Ureter (tissue), 1 donor: ENCODE measurements at regions not wholly inside any gene's neighbourhood (a gene's known extent, or its start where the extent isn't known, plus 50 kb on each side); places are given as distances from the start of the nearest gene placed in this dataset.

Experiments used
- DNase-seq: peaks from one replicate; pipeline ENCODE4 v3.0.0-alpha.2; 2020; ENCODE audit warnings: low spot score
- donor health status: DM: yes; HTN: yes; CAD: no.

- DNase-seq = no peak
These were observed 105.4 kb upstream of the FAM9C start for GRCh38 chrX:13149702-13150350.

DNA sequence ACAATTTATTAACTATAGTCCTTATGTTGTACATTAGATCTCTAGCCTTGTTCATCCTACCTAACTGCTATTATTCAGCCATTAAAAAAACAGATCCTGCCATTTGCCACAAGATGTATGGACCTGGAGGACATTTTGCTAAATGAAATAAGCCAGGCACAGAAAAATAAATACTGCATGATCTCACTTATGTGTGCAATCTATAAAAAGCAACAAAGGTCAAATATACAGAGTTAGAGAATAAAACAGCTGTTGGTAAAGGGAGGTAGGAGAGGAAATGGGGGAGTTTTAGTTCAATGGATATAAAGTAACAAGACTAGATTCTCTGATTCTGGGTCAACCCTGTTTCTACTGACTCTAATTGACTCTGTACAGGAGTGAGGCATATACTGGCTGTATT lies 103.3 kb upstream of the FAM9C start:
- no peak for DNase-seq

DNA sequence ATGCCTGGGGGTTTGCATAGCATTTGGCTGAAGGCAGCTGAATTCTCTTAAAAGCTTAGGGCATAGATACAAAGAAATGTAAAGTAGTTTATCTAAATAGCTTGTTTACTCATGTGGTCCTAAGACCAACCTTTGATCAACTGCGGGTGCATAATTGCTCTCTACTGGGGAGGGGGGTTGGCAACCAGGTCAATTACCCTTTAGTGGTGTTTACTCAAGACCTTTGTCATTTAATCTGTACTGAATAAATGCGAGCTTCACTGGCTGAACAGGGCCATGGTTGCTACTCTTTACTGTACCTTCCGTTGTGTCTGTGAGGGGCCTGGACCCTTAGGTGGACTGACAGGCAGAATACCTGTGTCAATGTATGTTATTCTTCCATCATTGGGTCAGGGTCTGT lies 102.7 kb upstream of the FAM9C start:
- no peak for DNase-seq

DNA sequence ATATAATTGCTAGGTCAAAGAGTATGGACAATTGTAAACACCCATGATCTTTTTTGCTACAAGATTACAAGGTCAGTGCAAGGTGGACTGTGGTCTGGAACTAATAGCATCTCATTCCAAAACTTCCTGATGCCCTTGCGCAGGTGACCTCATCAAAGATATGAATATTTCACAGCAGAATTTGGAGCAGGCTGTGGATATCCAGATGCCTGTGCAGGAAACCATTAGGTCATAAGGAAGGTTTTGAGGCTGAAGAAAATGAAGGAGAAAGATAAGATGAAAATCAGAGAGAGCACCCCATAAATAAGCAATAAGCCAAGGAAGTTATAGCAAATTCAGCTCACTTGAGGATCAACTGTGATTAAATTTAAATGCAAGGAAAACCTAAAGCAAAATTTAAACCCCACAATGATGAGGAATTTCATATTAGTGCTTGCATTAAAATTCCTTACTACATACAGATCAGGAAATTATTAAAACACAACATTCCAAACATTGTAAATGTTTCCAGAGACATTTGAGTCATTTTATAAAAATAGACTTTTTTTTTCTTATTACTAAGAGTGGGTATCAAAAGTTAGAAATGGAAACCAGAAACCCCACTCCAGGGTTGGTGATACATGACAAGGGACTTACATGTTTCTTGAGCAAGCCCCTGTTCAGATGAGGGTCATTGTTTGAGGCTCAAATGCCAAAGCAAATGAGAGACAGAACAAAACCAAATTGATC lies 100.7 kb upstream of the FAM9C start:
- no peak for DNase-seq

GRCh38 chrX:13142891-13143290 lies 98.5 kb upstream of the FAM9C start:
- DNase-seq = no peak

- DNase-seq = no peak
These were observed 95.6 kb upstream of the FAM9C start for GRCh38 chrX:13140007-13140406.

- no peak for DNase-seq
These were observed 87.1 kb upstream of the FAM9C start for GRCh38 chrX:13131396-13132137.

- no peak for DNase-seq
These were observed 86.4 kb upstream of the FAM9C start for GRCh38 chrX:13130816-13131215.

- no peak for DNase-seq
These were observed 83.7 kb upstream of the FAM9C start for GRCh38 chrX:13128104-13128503.

- no peak for DNase-seq
These were observed 82.4 kb upstream of the FAM9C start for GRCh38 chrX:13126775-13127174.

DNA sequence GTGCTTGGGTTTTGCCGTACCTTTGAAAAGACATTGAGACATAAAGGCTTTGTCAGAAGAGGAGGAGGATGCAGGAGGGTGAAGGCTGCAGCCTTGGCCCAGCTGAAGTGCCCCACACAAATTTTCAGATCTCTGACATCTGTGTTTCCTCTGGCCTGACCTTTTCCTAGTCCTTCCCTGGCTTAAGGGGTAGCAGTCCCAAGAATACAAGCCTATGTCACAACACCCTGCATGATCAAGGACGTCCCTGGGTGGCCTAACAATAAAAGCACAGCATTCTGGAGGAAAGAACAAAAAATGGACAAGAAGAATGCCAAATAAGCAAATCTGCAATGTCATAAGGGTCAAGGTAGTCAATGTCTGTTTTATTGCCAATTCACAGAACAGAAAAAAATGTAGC lies 80.8 kb upstream of the FAM9C start:
- no peak for DNase-seq

DNA sequence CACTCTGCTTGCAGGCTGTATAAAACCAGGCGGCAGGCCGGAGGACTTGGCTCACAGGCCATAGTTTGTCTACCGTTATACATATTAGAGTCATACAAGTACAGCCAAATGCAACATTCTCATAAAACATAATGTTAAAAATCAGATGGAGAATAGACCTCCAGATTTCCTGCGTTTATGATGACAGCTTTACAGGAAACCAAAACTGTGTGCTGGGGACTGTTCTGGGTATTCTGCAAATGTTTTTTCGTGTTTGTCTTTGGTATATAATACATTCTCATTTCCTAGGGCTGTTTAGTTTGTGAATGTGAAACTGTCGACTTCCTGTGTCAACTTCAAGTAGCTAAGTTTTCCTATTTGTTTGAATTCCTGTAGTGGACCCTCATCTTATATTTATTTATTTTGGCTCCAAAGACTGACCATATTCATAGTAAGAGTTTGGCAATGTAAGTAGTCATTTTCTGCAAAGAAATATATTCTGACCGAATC lies 79.5 kb upstream of the FAM9C start:
- no peak for DNase-seq

GRCh38 chrX:13123247-13123856 lies 78.9 kb upstream of the FAM9C start:
- no peak for DNase-seq

DNA sequence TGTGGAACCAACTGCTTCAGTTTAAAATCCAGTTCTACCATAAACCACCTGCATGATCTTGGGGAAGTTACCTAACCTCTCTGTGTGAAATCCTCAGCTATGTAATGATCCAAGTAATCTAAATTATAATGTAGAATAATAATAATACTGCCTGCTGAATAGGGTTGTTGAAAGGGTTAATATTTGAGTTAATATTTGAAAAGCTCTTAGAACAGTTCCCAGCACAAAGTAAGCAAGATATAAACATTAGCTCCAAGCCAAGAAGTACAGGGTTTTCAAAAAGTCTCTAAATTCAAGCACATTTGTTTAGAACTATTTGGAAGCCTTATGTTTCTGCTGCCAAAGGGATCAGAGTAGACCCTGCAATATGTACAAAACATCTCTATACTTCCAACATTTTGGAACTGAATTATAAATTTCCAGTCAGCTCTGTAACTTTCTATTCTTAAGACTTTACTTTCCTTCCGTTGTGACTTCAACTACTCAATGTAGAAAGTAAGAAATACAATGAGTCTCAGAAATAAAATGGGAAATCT lies 76.7 kb upstream of the FAM9C start:
- DNase-seq = no peak

DNA sequence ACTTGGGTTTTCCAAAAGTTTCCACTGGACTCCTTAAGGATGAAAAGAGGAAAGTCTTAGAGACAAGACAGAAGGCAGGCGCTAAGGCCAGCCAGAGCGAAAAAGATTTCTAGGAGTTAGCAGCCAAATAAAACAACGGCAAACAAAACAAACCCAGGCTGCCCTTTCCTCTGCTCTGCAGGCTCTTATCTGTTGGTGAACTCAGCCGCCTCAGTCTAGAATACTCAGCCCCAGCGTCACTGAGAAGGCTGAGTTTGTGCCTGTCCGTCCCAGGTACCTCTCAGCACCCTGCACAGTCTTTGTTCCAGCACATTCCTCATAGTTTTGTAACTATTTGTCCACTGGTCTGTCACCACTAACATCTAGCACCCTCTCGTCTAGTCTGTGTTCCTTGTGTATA lies 75.6 kb upstream of the FAM9C start:
- DNase-seq = peak; percentile 55

- no peak for DNase-seq
These were observed 75.0 kb upstream of the FAM9C start for GRCh38 chrX:13119386-13119785.

GRCh38 chrX:13115146-13115855 lies 70.9 kb upstream of the FAM9C start:
- DNase-seq = no peak

GRCh38 chrX:13112499-13112898 lies 68.1 kb upstream of the FAM9C start:
- DNase-seq = no peak

GRCh38 chrX:13110433-13111324 lies 66.3 kb upstream of the FAM9C start:
- peak; percentile 55 for DNase-seq

DNA sequence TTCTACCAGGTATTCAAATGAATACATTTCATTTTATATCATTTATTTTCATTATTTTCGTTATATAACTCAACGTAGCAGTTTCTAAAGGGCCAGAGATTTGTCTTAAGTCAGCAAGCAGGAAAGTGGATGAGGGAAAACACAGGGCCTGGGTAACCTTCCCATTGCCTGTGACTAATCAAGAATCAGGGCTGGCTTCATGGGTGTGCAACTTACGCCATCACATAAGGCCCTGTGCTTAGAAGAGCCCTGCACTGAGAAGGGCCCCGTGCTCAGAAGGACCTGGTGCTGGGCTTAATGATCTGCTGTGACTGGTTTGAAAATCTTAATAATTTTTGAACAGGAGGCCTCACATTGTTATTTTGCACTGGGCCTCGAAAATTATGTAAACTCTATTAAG lies 65.4 kb upstream of the FAM9C start:
- no peak for DNase-seq

- DNase-seq = no peak
These were observed 59.5 kb upstream of the FAM9C start for GRCh38 chrX:13103914-13104274.
